COR-L47 (cell line): ENCODE measurements at regions not wholly inside any gene's neighbourhood (a gene's known extent, or its start where the extent isn't known, plus 50 kb on each side); places are given as distances from the start of the nearest gene placed in this dataset.
"Not testable (repeated sequence)": the region's sequence is repeated elsewhere in the genome, so short reads cannot be mapped to it uniquely, and the experiment has no call there.

Experiments
- DNase-seq: peaks from one replicate; lab custom pipeline; 2025; lab: John Stamatoyannopoulos, UW

- not testable (repeated sequence) for DNase-seq
These were observed 211.3 kb downstream of the SPATA31A1 start for GRCh38 chr9:39566782-39567181.

DNA sequence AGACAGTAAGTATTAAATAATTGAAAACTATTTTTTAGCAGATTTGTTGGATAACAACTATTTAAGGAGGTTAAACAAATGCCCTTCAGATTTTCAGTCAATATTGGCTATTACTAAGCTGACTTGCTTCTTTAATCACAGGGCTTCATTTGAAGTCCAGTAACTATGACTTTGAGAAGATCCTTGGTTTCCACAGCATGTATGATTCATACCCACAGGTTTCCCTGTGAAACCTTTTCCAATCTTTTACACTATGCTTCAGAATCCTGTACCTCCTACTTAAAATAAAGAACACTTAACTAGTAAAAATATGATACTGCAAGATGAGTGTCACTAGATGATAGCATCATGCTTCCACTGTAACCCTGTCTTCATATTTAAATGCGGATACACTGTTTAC, 211.9 kb downstream of the SPATA31A1 start:
- DNase-seq, result not testable (repeated sequence)

GRCh38 chr9:39568900-39569299, 213.4 kb downstream of the SPATA31A1 start:
- not testable (repeated sequence) for DNase-seq

DNA sequence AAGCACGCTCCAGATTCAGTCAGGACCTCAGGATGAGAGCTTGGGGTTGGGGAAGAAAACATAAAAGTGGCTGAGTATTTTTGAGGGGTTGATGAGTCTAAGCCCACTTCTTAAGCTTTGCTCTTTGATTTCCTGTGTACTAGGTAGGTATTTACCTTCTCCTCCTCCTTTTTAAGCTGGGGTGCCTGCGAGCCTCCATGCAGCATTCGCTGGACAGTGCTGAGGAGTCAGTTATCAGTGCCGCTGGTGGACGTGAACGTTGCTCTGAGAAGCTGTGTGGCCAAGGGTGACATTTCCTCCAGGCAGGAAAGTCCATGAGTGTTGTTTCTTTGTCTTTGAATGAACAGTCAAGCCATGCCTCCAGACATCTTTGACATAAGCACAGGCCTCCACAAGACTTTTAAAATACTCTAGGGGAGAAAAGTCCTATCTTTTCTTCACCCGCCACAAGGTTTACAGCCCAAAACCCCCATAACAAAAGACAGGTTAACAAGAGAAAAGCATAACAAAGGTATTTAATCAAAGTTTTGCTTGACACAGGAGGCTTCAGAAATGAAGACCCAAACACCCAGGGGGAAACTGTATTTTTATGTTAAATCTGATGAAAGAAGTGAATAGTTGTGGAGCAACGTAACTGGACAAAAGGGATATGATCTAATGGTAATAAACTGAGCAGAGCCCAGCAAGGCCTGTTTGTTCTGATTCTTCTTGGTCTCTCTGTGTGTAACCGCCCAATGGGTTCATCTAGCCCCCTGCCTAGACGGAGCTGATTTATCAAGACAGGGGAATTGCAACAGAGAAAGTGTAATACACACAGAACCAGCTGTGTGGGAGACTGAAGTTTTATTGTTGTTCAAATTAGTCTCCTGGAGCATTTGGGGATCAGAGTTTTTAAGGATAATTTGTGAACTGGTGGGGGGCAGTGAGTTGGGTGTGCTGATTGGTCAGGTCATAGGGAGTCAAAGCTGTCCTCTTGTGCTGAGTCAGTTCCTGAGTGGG, 217.9 kb downstream of the SPATA31A1 start:
- not testable (repeated sequence) for DNase-seq

DNA sequence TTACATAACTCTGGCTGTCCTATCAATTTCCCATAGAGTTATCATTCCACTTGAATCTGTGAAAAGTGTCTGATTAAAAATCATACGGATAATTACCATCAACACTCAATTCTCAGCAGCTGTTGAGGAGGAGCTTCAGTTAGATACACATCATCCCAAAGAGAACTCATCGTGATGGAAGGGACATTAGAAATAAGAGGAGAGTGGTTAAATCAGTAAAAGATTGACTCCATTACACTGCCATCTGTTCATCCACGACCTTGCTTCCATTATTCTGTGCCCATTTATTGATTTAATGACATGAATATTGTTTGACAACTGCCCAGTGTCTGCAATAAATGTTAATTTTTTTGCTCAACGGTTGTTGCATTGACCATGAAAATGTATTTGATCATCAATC, 223.5 kb downstream of the SPATA31A1 start:
- DNase-seq, result not testable (repeated sequence)

GRCh38 chr9:39581296-39581695, 225.8 kb downstream of the SPATA31A1 start:
- not testable (repeated sequence) for DNase-seq

GRCh38 chr9:39582677-39583412, 227.4 kb downstream of the SPATA31A1 start:
- DNase-seq, result not testable (repeated sequence)

DNA sequence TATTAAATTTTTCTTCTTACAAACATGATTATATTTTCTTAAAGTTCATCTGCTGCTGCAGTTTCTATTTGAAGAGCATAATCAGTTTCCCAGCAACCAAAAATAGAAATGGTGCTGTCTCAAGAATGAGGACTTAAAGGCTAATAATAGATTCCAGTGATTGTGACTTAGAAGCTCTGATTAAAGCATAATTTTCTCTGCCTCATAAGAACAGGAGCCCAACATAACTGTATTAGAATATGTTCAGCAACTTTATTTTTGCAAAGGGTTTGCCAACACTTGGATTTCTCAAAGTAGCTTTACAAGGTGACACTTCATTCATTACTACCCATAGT, 227.9 kb downstream of the SPATA31A1 start:
- not testable (repeated sequence) for DNase-seq

GRCh38 chr9:39585233-39585632, 229.8 kb downstream of the SPATA31A1 start:
- DNase-seq, result not testable (repeated sequence)

DNA sequence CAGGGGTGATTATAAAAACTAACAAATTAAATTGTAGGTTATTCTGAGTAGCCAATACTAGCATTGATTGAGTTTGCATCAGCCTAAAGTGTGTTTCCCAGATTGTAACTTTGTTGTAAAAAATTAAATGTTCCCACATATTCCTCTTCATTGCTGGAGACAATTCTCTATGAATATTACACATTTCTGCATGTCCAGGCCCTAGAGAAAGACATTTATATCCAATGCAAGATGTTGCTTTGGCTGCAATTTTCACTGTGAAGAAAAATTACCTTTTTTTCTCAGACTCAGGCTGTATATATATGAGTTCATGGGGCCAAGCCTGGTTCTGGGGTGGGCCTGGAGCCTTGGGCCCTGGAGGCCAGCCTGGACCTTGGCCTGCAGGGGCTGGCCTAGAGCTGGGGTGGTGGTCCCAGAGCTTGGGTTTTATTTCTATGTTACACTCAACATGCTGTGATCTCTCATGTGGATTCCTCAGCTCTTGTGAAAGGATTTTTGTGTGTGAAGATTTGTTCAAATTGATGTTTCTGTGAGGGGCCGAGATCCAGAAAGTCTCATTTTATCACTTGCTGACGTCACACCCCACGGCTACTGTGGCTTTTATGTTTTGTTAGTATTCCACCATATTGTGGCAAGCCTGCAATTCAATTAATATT, 232.5 kb downstream of the SPATA31A1 start:
- no peak for DNase-seq

GRCh38 chr9:39588500-39589137, 233.2 kb downstream of the SPATA31A1 start:
- DNase-seq, result no peak

GRCh38 chr9:39604089-39604488, 248.6 kb downstream of the SPATA31A1 start:
- DNase-seq, result not testable (repeated sequence)

- DNase-seq, result not testable (repeated sequence)
These were observed 256.2 kb downstream of the SPATA31A1 start for GRCh38 chr9:39611449-39612231.

DNA sequence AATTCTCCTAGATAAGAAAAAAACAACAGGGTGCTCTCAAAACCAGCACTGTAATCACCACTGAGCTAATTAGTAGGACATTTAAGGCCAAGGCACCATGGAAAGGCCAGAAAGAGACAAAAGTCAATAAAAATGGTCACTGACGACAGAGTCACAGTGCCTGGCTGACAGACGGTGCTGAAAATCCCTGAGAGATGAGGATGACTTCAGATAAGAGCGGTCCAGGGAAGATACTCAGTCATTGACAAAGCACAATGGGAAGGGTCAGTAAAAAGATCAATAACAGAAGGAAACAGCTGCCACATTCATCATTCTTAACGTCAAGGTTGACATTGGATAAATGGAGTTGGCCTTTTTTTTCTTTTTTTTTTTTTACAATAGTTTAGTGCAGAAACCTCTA, 261.0 kb downstream of the SPATA31A1 start:
- DNase-seq, result not testable (repeated sequence)

- not testable (repeated sequence) for DNase-seq
These were observed 268.6 kb downstream of the SPATA31A1 start for GRCh38 chr9:39624048-39624447.

DNA sequence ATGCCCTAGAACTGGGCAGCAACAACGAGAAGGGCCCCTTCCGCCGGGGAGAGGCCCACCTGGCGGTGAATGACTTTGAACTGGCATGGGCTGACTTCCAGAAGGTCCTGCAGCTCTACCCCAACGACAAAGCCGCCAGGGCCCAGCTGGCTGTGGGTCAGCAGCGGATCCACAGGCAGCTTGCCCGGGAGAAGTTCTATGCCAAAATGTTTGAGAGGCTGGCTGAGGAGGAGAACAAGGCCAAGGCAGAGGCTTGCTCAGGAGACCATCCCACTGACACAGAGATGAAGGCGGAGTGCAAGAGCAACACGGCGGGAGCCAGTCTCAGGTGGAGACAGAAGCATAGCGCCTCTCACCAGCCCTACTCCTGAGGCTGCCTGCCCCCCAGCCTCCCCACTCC, 276.6 kb downstream of the SPATA31A1 start:
- not testable (repeated sequence) for DNase-seq

DNA sequence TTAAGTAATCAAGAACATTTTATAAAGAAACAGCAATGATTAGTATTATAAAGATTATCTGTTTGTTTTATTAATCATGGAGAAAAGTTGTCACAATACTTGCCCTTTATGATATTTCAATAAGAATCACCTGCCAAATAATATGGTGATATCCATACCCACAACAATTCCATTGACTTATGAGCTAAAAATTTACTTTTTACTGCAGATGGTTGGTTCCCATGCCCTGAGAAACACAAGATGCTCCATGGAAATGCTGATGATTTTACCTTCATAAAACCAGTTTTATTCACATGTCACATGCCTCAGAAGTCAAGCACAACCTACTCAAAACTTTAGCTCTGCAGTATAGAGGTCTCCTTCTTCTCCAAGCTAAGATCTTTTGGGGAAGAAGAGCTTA, 293.6 kb downstream of the SPATA31A1 start:
- not testable (repeated sequence) for DNase-seq

GRCh38 chr9:39656960-39657603, 301.6 kb downstream of the SPATA31A1 start:
- DNase-seq, result not testable (repeated sequence)

GRCh38 chr9:39663020-39663419, 307.6 kb downstream of the SPATA31A1 start:
- not testable (repeated sequence) for DNase-seq

DNA sequence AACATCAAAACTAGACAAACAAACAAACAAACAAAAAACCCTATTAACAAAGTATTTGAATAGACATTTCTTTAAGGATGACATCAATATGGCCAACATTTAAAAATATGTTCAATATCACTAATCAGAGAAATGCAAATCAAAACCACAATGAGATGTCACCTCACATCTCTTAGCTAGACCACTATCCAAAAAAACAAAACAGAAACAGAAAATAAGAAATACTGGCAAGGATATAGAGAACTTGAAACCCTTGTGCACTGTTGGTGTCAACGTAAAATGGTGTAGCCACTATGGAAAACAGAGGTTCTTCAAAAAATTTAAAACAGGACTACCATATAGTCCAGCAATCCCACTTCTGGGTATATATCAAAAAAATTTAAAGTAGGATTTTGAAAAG, 308.2 kb downstream of the SPATA31A1 start:
- DNase-seq, result not testable (repeated sequence)
